RPMI7951 (cell line): ENCODE measurements at regions not wholly inside any gene's neighbourhood (a gene's known extent, or its start where the extent isn't known, plus 50 kb on each side); places are given as distances from the start of the nearest gene placed in this dataset.

ENCODE experiments used
- DNase-seq: peaks from one replicate; pipeline ENCODE4 v3.0.0-alpha.2; 2012; ENCODE audit warnings: low read depth

GRCh38 chr9:23914431-23915003, 88.5 kb upstream of the ELAVL2 start:
- no peak for DNase-seq

- DNase-seq: no peak
Observed at GRCh38 chr9:23907343-23907742, 81.3 kb upstream of the ELAVL2 start.

GRCh38 chr9:23887781-23888180, 61.7 kb upstream of the ELAVL2 start:
- no peak for DNase-seq
